SK-N-SH treated with all-trans-retinoic acid at 6 μM for 48 hours (cell line): ENCODE measurements at regions not wholly inside any gene's neighbourhood (a gene's known extent, or its start where the extent isn't known, plus 50 kb on each side); places are given as distances from the start of the nearest gene placed in this dataset.

ENCODE experiments used
- ATAC-seq: fragments of 200-7000 bp; cut with Tn5 transposase; 3 replicates; pipeline ENCODE4 v1.9.1; 2020; ENCODE audit warnings: mild to moderate bottlenecking, moderate library complexity
- ARNTL ChIP-seq: fragments of 450-650 bp; formaldehyde crosslinking; IDR thresholded peaks from 2 replicates; pipeline ENCODE4 v1.5.0; 2020; ENCODE audit warnings: low read depth, mild to moderate bottlenecking, moderate library complexity, borderline replicate concordance
- ESRRG ChIP-seq: fragments of 250-450 bp; sonication (Bioruptor Pico); IDR thresholded peaks from 2 replicates; pipeline ENCODE4 v1.6.1; 2021; ENCODE audit warnings: mild to moderate bottlenecking
- GLIS3 ChIP-seq: fragments of 250-450 bp; sonication (Bioruptor Pico); IDR thresholded peaks from 2 replicates; pipeline ENCODE4 v1.5.0; 2020; ENCODE audit warnings: mild to moderate bottlenecking, moderate library complexity
- ISL1 ChIP-seq: fragments of 250-450 bp; sonication (Bioruptor Pico); IDR thresholded peaks from 2 replicates; pipeline ENCODE4 v2.1.2; 2022; ENCODE audit warnings: mild to moderate bottlenecking, moderate library complexity
- PPARA ChIP-seq: fragments of 250-450 bp; sonication (Bioruptor Pico); IDR thresholded peaks from 2 replicates; pipeline ENCODE4 v1.5.0; 2020; ENCODE audit warnings: mild to moderate bottlenecking, borderline replicate concordance
- SNAI2 ChIP-seq: fragments of 250-450 bp; sonication (Bioruptor Pico); IDR thresholded peaks from 2 replicates; pipeline ENCODE4 v1.5.0; 2020; ENCODE audit warnings: mild to moderate bottlenecking, moderate library complexity
- TCF4 ChIP-seq: fragments of 250-450 bp; sonication (Bioruptor Pico); IDR thresholded peaks from 2 replicates; pipeline ENCODE4 v1.8.0; 2021; ENCODE audit warnings: mild to moderate bottlenecking, moderate library complexity, borderline replicate concordance
- TOX ChIP-seq: fragments of 250-450 bp; sonication (Bioruptor Pico); IDR thresholded peaks from 2 replicates; pipeline ENCODE4 v1.8.0; 2021; ENCODE audit warnings: mild to moderate bottlenecking, moderate library complexity, borderline replicate concordance
- ZC3H10 ChIP-seq: fragments of 250-450 bp; sonication (Bioruptor Pico); IDR thresholded peaks from 2 replicates; pipeline ENCODE4 v1.5.1; 2021; ENCODE audit warnings: mild to moderate bottlenecking, moderate library complexity
- ZFP3 ChIP-seq: fragments of 250-450 bp; sonication (Bioruptor Pico); IDR thresholded peaks from 2 replicates; pipeline ENCODE4 v1.5.0; 2020; ENCODE audit warnings: mild to moderate bottlenecking, moderate library complexity
- ZNF565 ChIP-seq: fragments of 450-650 bp; formaldehyde crosslinking; conservative IDR thresholded peaks from 2 replicates; pipeline ENCODE4 v1.5.0; 2020; ENCODE audit warnings: low read depth, mild to moderate bottlenecking, moderate library complexity
- ZNF70 ChIP-seq: fragments of 450-650 bp; formaldehyde crosslinking; IDR thresholded peaks from 2 replicates; pipeline ENCODE4 v1.5.0; 2020; ENCODE audit warnings: mild to moderate bottlenecking, moderate library complexity
- TF ChIP-seq, protein P1 (sequence below): fragments of 250-450 bp; sonication (Bioruptor Pico); IDR thresholded peaks from 2 replicates; pipeline ENCODE4 v1.8.0; 2020; ENCODE audit warnings: mild to moderate bottlenecking, moderate library complexity, borderline replicate concordance
- TF ChIP-seq, protein P2 (sequence below): fragments of 250-450 bp; sonication (Bioruptor Pico); IDR thresholded peaks from 2 replicates; pipeline ENCODE4 v1.5.1; 2020; ENCODE audit warnings: low read depth, mild to moderate bottlenecking, moderate library complexity
- TF ChIP-seq, protein P3 (sequence below): fragments of 250-450 bp; sonication (Bioruptor Pico); IDR thresholded peaks from 2 replicates; pipeline ENCODE4 v1.5.0; 2020; ENCODE audit warnings: mild to moderate bottlenecking, moderate library complexity

DNA sequence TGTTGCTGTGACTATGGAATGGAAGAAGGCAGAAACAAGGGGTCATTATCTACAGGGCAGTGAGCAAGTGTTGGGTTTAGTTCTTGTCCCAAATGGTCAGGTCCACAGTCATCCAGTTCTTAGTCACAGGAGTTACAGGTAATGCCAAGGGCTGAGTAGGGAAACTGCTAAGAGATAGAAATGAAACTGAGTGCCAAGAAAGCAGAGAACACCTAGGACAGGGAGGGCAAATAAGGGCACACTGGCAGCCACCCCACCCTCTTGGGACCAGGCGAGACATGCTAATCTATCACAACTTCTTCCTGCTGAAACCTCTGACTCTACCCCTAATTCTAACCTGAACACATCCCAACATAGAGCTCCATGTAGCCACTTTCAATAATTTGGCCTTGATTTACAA lies 103.2 kb downstream of the KLF4 start:
- no peak for ATAC-seq
- TF ChIP-seq ZC3H10 (CRISPR knock-in tag) (no peak), ISL1 (CRISPR knock-in tag) (no peak), ZNF70 (no peak), SNAI2 (CRISPR knock-in tag) (no peak), ESRRG (no peak), TCF4 (CRISPR knock-in tag) (no peak), TOX (CRISPR knock-in tag) (no peak), GLIS3 (CRISPR knock-in tag) (no peak), PPARA (no peak), ZFP3 (CRISPR knock-in tag) (no peak), ZNF565 (CRISPR knock-in tag) (no peak), ARNTL (CRISPR knock-in tag) (no peak)
- TF ChIP-seq, protein P1, sequence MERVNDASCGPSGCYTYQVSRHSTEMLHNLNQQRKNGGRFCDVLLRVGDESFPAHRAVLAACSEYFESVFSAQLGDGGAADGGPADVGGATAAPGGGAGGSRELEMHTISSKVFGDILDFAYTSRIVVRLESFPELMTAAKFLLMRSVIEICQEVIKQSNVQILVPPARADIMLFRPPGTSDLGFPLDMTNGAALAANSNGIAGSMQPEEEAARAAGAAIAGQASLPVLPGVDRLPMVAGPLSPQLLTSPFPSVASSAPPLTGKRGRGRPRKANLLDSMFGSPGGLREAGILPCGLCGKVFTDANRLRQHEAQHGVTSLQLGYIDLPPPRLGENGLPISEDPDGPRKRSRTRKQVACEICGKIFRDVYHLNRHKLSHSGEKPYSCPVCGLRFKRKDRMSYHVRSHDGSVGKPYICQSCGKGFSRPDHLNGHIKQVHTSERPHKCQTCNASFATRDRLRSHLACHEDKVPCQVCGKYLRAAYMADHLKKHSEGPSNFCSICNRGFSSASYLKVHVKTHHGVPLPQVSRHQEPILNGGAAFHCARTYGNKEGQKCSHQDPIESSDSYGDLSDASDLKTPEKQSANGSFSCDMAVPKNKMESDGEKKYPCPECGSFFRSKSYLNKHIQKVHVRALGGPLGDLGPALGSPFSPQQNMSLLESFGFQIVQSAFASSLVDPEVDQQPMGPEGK (CRISPR knock-in tag): no peak
- TF ChIP-seq, protein P2, sequence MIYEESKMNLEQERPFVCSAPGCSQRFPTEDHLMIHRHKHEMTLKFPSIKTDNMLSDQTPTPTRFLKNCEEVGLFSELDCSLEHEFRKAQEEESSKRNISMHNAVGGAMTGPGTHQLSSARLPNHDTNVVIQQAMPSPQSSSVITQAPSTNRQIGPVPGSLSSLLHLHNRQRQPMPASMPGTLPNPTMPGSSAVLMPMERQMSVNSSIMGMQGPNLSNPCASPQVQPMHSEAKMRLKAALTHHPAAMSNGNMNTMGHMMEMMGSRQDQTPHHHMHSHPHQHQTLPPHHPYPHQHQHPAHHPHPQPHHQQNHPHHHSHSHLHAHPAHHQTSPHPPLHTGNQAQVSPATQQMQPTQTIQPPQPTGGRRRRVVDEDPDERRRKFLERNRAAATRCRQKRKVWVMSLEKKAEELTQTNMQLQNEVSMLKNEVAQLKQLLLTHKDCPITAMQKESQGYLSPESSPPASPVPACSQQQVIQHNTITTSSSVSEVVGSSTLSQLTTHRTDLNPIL (CRISPR knock-in tag): no peak
- TF ChIP-seq, protein P3, sequence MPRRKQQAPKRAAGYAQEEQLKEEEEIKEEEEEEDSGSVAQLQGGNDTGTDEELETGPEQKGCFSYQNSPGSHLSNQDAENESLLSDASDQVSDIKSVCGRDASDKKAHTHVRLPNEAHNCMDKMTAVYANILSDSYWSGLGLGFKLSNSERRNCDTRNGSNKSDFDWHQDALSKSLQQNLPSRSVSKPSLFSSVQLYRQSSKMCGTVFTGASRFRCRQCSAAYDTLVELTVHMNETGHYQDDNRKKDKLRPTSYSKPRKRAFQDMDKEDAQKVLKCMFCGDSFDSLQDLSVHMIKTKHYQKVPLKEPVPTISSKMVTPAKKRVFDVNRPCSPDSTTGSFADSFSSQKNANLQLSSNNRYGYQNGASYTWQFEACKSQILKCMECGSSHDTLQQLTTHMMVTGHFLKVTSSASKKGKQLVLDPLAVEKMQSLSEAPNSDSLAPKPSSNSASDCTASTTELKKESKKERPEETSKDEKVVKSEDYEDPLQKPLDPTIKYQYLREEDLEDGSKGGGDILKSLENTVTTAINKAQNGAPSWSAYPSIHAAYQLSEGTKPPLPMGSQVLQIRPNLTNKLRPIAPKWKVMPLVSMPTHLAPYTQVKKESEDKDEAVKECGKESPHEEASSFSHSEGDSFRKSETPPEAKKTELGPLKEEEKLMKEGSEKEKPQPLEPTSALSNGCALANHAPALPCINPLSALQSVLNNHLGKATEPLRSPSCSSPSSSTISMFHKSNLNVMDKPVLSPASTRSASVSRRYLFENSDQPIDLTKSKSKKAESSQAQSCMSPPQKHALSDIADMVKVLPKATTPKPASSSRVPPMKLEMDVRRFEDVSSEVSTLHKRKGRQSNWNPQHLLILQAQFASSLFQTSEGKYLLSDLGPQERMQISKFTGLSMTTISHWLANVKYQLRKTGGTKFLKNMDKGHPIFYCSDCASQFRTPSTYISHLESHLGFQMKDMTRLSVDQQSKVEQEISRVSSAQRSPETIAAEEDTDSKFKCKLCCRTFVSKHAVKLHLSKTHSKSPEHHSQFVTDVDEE (CRISPR knock-in tag): no peak
